CD4-positive, alpha-beta T cell treated with Interleukin-15 for 4 hours (primary cell): ENCODE measurements at regions not wholly inside any gene's neighbourhood (a gene's known extent, or its start where the extent isn't known, plus 50 kb on each side); places are given as distances from the start of the nearest gene placed in this dataset.
"Not testable (repeated sequence)": the region's sequence is repeated elsewhere in the genome, so short reads cannot be mapped to it uniquely, and the experiment has no call there.

Source experiments
- DNase-seq: peaks from one replicate; pipeline ENCODE4 v3.0.0-alpha.2; 2020; ENCODE audit warnings: low spot score

DNA sequence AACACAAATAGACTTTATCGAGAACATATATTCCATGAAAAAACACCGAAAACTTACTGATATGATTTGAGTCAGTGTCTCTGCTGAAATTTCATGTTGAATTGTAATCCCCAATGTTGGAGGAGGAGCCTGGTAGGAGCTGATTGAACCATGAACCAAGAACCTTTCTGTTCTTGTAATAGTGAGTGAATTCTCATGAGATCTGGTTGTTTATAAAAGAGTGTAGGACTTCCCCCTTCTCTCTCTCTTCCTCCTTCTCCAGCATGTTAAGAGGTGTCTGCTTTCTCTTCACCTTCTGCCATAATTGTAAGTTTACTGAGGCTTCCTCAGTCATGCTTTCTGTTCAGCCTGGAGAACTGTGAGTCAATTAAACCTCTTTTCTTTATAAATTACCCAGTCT lies 1289.3 kb upstream of the CITED2 start:
- DNase-seq, result no peak

- no peak for DNase-seq
These were observed 1288.6 kb upstream of the CITED2 start for GRCh38 chr6:140663094-140663493.

GRCh38 chr6:140661691-140662090 lies 1287.2 kb upstream of the CITED2 start:
- no peak for DNase-seq

- DNase-seq, result no peak
These were observed 1285.8 kb upstream of the CITED2 start for GRCh38 chr6:140660295-140660694.

GRCh38 chr6:140653972-140654371 lies 1279.5 kb upstream of the CITED2 start:
- no peak for DNase-seq

GRCh38 chr6:140653506-140653905 lies 1279.1 kb upstream of the CITED2 start:
- DNase-seq, result no peak

DNA sequence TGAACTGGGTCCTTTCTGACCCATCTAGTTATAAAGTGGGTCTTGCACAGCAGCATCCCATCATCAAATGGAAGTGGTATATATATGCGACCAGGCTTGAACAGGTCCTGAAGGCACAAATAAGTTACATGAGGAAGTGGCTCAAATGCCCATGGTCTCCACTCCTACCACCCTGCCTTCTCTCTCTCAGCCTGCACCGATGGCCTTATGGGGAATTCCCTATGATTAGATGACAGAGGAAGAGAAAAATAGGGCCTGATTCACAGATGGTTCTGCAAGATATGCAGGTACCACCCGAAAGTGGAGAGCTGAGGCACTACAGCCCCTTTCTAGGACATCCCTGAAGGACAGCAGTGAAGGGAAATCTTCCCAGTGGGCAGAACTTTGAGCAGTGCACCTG lies 1275.1 kb upstream of the CITED2 start:
- DNase-seq, result not testable (repeated sequence)

GRCh38 chr6:140647322-140647721 lies 1272.9 kb upstream of the CITED2 start:
- not testable (repeated sequence) for DNase-seq

DNA sequence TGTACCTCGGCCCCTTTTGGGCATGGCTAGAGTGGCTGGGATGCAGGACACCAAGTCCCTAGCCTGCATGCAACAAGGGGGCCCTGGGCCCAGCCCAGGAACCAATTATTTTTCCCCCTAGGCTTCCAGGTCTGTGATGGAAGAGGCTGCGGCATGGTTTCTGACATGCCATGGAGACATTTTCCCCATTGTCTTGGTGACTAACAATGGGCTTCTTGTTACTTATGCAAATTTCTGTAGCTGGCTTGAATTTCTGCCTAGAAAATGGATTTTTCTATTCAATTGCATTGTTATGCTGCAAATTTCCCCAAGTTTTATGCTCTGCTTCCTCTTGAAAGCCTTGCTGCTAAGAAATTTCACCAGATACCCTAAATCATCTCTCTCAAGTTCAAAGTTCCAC lies 1269.6 kb upstream of the CITED2 start:
- DNase-seq, result no peak

DNA sequence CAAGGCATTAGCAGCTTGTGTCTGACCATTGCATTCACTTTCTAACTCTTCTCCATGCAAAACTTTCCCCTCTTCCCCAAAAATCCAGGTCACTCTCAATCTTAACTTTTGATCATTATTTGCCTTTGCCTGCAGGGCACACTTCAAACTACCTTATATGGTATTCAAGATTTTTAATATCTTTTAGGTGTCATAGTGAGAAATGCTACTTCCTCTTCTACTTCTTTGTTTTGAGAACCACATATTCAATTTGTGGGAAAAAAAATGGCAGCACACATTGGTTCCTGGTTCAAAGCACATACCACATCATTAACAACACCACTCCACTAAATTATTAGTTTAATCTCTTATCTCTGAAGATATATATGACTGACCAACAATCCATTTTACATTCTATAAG lies 1267.0 kb upstream of the CITED2 start:
- no peak for DNase-seq

DNA sequence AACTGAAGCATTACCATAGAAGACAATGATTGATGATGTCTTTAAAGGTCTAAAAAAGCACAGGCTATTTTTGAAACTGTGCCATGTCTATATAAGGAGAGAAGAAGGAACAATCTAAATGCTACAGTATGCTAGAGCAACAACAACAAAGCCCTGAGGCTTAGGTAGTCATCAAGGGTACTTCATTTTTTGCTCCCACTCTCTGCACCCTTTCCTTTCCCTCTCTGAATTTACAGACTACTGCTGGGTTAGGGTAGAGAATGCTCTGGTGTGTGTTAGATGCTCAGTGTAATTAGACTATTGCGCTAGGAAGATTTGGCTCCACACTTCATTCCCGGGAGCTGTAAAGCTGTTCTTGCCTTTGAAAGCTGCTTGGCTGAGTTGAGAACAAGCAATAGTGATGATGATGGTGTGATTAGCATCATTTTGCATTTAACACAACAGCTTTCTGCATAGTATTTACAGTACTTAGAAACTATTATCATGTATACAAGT lies 1262.5 kb upstream of the CITED2 start:
- DNase-seq, result no peak

- DNase-seq, result no peak
These were observed 1261.9 kb upstream of the CITED2 start for GRCh38 chr6:140636271-140636907.

DNA sequence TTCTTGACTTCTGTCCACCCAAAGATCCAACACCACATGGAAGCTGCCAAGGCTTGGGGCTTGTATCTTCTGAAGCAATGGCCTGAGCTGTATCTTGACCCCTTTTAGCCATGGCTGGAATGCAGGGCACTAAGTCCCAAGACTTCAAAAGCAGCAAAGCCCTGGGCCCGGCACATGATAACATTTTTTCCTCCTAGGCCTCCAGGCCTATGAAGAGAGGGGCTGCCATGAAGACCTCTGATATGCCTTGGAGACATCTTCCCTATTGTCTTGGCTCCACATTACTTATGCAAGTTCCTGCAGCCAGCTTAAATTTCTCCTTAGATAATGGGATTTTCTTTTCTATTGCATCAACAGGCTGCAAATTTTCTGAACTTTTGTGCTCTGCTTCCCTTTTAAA lies 1252.6 kb upstream of the CITED2 start:
- DNase-seq, result no peak

GRCh38 chr6:140623498-140623897 lies 1249.0 kb upstream of the CITED2 start:
- DNase-seq, result no peak

DNA sequence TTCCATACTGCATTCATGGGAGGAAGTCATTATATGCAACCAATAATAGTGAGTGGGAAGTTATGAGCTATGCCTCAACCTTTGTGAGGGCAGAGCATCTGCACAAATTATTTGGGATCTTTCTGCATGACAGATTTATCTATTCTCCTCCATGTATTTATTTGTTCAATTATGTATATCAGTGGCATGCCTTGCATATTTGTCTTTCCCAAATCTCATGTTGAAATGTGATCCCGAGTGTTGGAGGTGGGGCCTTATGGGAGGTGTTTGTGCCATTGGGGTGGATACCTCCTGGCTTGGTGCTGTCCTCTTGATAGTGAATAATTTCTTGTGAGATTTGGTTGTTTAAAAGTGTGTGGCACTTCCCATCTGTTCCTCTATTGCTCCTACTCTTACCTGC lies 1246.0 kb upstream of the CITED2 start:
- no peak for DNase-seq

- DNase-seq, result no peak
These were observed 1235.5 kb upstream of the CITED2 start for GRCh38 chr6:140609956-140610355.

DNA sequence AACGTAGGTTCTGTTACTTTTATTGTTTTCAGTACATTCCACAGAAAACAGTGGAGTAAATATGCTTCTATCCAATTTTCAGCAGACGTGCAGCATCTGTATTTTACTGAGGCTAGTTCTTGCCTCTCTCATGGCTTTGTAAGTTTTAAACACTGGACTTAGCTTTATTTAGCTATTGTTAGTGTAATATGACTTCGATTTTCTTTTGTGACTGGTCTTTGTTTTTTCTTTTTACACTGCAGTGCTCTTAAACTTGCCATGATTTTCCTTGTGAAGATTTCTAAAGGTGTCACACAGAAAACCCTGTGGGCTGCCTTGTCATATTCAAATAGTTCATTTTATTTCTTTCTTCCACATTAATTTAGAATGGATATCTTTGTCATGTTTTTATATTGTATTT lies 1234.9 kb upstream of the CITED2 start:
- DNase-seq, result no peak

GRCh38 chr6:140604786-140605185 lies 1230.3 kb upstream of the CITED2 start:
- no peak for DNase-seq

- no peak for DNase-seq
These were observed 1228.2 kb upstream of the CITED2 start for GRCh38 chr6:140602431-140603248.

GRCh38 chr6:140601021-140601808 lies 1226.8 kb upstream of the CITED2 start:
- no peak for DNase-seq

- DNase-seq, result no peak
These were observed 1225.5 kb upstream of the CITED2 start for GRCh38 chr6:140599916-140600315.

GRCh38 chr6:140597181-140597580 lies 1222.7 kb upstream of the CITED2 start:
- DNase-seq, result no peak

- no peak for DNase-seq
These were observed 1220.3 kb upstream of the CITED2 start for GRCh38 chr6:140594806-140595128.
